K562 (cell line): ENCODE measurements at regions not wholly inside any gene's neighbourhood (a gene's known extent, or its start where the extent isn't known, plus 50 kb on each side); places are given as distances from the start of the nearest gene placed in this dataset.
"Not testable (repeated sequence)": the region's sequence is repeated elsewhere in the genome, so short reads cannot be mapped to it uniquely, and the experiment has no call there.

Source experiments
- ATAC-seq: fragments of 200-7000 bp; cut with Tn5 transposase; 3 replicates; pipeline ENCODE4 v1.9.1; 2020; ENCODE audit warnings: moderate library complexity
- BruUV-seq: library from RNA; stranded (reverse); fragments of 400-500 nt; replicated peaks from 2 replicates; lab custom pipeline; 2021; lab: Mats Ljungman, UMichigan
- CTCF ChIA-PET: fragments of 300-600 bp; formaldehyde crosslinking; extraction: SDS; loops from one replicate; lab custom pipeline; 2021; ENCODE audit warnings: low intra/inter-chr PET ratio; lab: Yijun Ruan, JAX
- POLR2A ChIA-PET: fragments of 300-600, 350-650 bp; sonication (Branson Sonifier 250); formaldehyde crosslinking; extraction: SDS; loops from one replicate; lab custom pipeline; 2021; ENCODE audit warnings: antibody characterized with exemption, inconsistent platforms; lab: Yijun Ruan, JAX
- DNase-seq, 4 experiments: peaks; one replicate each; pipeline versions ENCODE4 v3.0.0 to v3.0.0-alpha.2; 2011 to 2018; ENCODE audit warnings: low spot score in 3 of 4, mixed read lengths in 3 of 4; ENCODE audit errors: extremely low read depth in 1 of 4
- FAIRE-seq: peaks from 2 replicates; lab custom pipeline; 2011; peaks lifted over from hg19 to GRCh38; lab: Jason Lieb, UNC
- H2AFZ ChIP-seq: 2 replicates; pipeline ENCODE4 v1.6.0; 2011; ENCODE audit warnings: low read depth, low read length, control low read depth, inconsistent platforms
- H3K27ac ChIP-seq: fragments of 200-600 bp; 3 replicates; pipeline ENCODE4 v1.8.0; 2011; ENCODE audit warnings: low read depth, mild to moderate bottlenecking, control low read depth, inconsistent platforms, low read length, moderate library complexity, mixed read lengths; ENCODE audit errors: extremely low read depth
- H3K27me3 ChIP-seq, 2 experiments: fragments of 300-600 bp in 1 of 2; 2 replicates in 1 of 2; 3 replicates in 1 of 2; pipeline versions ENCODE4 v1.6.0 to v1.8.0; 2011; ENCODE audit warnings: inconsistent platforms in 2 of 2, low read length in 2 of 2, mild to moderate bottlenecking in 1 of 2, mixed read lengths in 1 of 2, moderate library complexity in 1 of 2; ENCODE audit not compliant: control insufficient read depth in 2 of 2, insufficient read depth in 2 of 2
- H3K36me3 ChIP-seq: fragments of 300-600 bp; 3 replicates; pipeline ENCODE4 v1.8.0; 2011; ENCODE audit warnings: mild to moderate bottlenecking, low read length, inconsistent platforms; ENCODE audit not compliant: control insufficient read depth, insufficient read depth
- H3K4me1 ChIP-seq, 2 experiments: fragments of 200-600 bp in 1 of 2; replicated peaks in 1 of 2; 2 replicates in 1 of 2; 3 replicates in 1 of 2; pipeline versions ENCODE4 v1.5.1 to v1.8.0; 2011; ENCODE audit warnings: inconsistent platforms in 2 of 2, low read length in 2 of 2, mild to moderate bottlenecking in 1 of 2, mixed read lengths in 1 of 2, moderate library complexity in 1 of 2; ENCODE audit not compliant: control insufficient read depth in 2 of 2, insufficient read depth in 2 of 2
- H3K4me2 ChIP-seq: 2 replicates; pipeline ENCODE4 v1.6.1; 2011; ENCODE audit warnings: low read length, control low read depth, inconsistent platforms, mixed read lengths; ENCODE audit not compliant: insufficient read depth
- H3K4me3 ChIP-seq: fragments of 200-600 bp; sonication (generic), shearing (Covaris generic); 2 replicates; pipeline ENCODE4 v1.5.1; 2016; ENCODE audit warnings: control low read depth, inconsistent platforms
- H3K79me2 ChIP-seq: fragments of 200-600 bp; 3 replicates; pipeline ENCODE4 v1.8.0; 2011; ENCODE audit warnings: low read length, inconsistent platforms; ENCODE audit not compliant: control insufficient read depth, insufficient read depth
- H3K9ac ChIP-seq, 2 experiments: 2 replicates each; pipeline versions ENCODE4 v1.6.0 to v1.6.1; 2011; ENCODE audit warnings: low read depth in 2 of 2, low read length in 2 of 2, control low read depth in 1 of 2, inconsistent platforms in 1 of 2, mild to moderate bottlenecking in 1 of 2, mixed read lengths in 1 of 2; ENCODE audit not compliant: insufficient read depth in 1 of 2
- H3K9me1 ChIP-seq: one replicate; pipeline ENCODE4 v1.6.0; 2011; ENCODE audit warnings: inconsistent platforms, mild to moderate bottlenecking, low read length, moderate library complexity; ENCODE audit not compliant: control insufficient read depth, insufficient read depth
- H3K9me3 ChIP-seq: replicated peaks from 2 replicates; pipeline ENCODE4 v1.5.1; 2011; ENCODE audit warnings: low read depth, low read length, inconsistent platforms; ENCODE audit not compliant: control insufficient read depth, insufficient read depth
- H4K20me1 ChIP-seq: replicated peaks from 2 replicates; pipeline ENCODE4 v1.6.1; 2011; ENCODE audit warnings: low read length, inconsistent platforms, mixed read lengths; ENCODE audit not compliant: control insufficient read depth, insufficient read depth
- WGBS: fragments of 100-300 bp; shearing (Covaris generic); methylation state at CpG from one replicate; pipeline ENCODE4 v1.1.6; 2016; ENCODE audit warnings: low coverage, mixed read lengths; ENCODE audit not compliant: insufficient coverage; ENCODE audit errors: missing lambda C conversion rate; 5-methylcytosine and 5-hydroxymethylcytosine counted together
- in situ Hi-C: fragments of 300-500 bp; cut with MboI; formaldehyde crosslinking; loops from 4 replicates; pipeline ENCODE4 v1.15.0; 2018; ENCODE audit warnings: inconsistent platforms, mixed read lengths
- intact Hi-C: fragments of 100-400 bp; cut with micrococcal nuclease; formaldehyde crosslinking; loops from 2 replicates; pipeline ENCODE4 v1.14.2; 2022

DNA sequence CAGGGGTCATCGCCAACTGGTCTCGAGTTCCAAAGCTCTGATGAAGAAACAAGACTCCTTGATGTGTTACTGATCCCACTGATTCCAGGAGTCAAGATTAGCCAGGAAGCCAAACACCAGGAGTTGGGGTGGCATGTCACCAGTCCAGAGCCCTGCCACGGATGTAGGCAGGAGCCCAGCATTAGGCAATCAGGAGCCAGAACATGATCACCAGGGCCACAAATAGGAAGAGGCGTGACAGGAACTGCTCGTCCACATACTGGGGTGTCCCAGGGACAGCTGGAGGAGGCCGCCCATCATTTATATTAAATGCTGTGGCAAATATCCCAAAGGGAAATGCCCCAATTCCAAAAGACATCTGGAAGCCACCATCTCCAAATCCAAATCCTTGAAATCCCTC is 74.5 kb upstream of the BLTP1 start:
- POLR2A ChIA-PET, in situ Hi-C loops, CTCF ChIA-PET: not testable (repeated sequence)

GRCh38 chr4:122076835-122077234 is 75.3 kb upstream of the BLTP1 start:
- H3K9me3 ChIP-seq, H3K4me1 ChIP-seq, intact Hi-C loops, DNase-seq, H3K9me1 ChIP-seq, H3K27me3 ChIP-seq, H3K36me3 ChIP-seq, H3K9ac ChIP-seq, H3K27ac ChIP-seq, CTCF ChIA-PET, H2AFZ ChIP-seq, H4K20me1 ChIP-seq, in situ Hi-C loops, POLR2A ChIA-PET, BruUV-seq, H3K4me2 ChIP-seq, H3K79me2 ChIP-seq, H3K4me3 ChIP-seq: not testable (repeated sequence)
- 0% methylated on average over 1 of the region's 2 CpGs for WGBS
- ATAC-seq: peak; percentile 63
- FAIRE-seq: peak; percentile 48

More for the DNA sequence above, 74.5 kb upstream of the BLTP1 start:
- H3K79me2 ChIP-seq, H3K36me3 ChIP-seq, DNase-seq, H3K9me1 ChIP-seq, H3K9ac ChIP-seq, H3K27me3 ChIP-seq, BruUV-seq, H3K9me3 ChIP-seq, H3K4me1 ChIP-seq, H3K4me3 ChIP-seq, FAIRE-seq, H2AFZ ChIP-seq, H3K4me2 ChIP-seq, intact Hi-C loops, H4K20me1 ChIP-seq, ATAC-seq, H3K27ac ChIP-seq: not testable (repeated sequence)
- 0% methylated on average over 5 of the region's 6 CpGs for WGBS
